ENCODE measurements at regions not wholly inside any gene's neighbourhood (a gene's known extent, or its start where the extent isn't known, plus 50 kb on each side); places are given as distances from the start of the nearest gene placed in this dataset.

DNA sequence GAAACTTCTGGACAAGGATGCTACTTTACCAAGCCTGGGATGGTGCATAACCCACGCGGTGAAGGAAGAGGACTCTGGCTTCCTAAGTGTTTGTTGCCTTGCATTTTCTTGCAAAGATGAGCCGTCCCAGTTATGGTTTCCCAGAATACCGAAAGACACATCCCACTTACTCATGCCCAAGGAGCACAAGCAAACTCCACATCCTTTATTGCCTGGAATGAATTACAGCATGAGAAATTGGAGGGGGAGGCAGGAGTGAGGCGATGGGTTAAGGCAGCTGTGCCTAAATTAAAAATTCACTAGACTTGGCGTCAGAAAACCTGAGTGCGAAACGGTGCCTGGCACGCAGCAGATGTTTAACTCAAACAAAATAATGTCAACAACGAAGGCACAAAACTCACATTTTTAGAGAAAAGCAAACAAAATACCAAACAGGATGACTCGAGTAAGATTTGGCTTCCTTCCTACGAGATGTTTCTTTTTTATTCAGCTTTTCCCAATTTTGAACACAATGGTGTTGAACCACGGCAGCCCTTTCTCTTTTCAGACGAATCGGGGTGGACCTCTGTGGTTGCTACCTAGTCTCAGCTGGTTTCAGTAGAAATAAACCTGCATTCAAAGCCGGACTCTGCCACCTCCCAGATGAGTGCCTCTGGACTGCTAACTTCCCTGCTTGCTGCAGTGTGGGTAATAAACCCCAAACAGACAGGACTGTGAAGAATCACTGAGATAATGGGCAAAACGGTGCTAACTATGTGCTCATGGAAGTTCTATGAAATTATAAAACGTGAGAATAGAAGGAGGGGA, 100.3 kb upstream of the NCK2 start:
- Histone ChIP-seq H3K9me3 (ENCODE audit: insufficient read depth, low read length) (no peaks in the 10 kb centered on the region), H3K9ac (ENCODE audit: insufficient read length, low read depth) (no peak overlapping the region), H3K36me3 (ENCODE audit: insufficient read depth, insufficient read length, low read length) (no peaks in the 10 kb centered on the region), H3K4me3 (ENCODE audit: insufficient read length, low read depth) (no peak overlapping the region), H3K27me3 (ENCODE audit: insufficient read depth, insufficient read length) (no peaks in the 10 kb centered on the region), H3K4me1 (ENCODE audit: insufficient read depth, insufficient read length) (peaks cover 8% of the 10 kb centered on the region)
- TF ChIP-seq ZNF274 (IDR thresholded peaks at IDR 0.05; ENCODE audit: low read depth, low read length) (no peak), YY1 (IDR thresholded peaks at IDR 0.05; ENCODE audit: insufficient read depth, insufficient read length) (no peak), SUZ12 (IDR thresholded peaks at IDR 0.05; ENCODE audit: extremely low read depth, insufficient read depth, insufficient read length) (no peak)
- no peak for DNase-seq (ENCODE audit: low read depth, low spot score)

DNA sequence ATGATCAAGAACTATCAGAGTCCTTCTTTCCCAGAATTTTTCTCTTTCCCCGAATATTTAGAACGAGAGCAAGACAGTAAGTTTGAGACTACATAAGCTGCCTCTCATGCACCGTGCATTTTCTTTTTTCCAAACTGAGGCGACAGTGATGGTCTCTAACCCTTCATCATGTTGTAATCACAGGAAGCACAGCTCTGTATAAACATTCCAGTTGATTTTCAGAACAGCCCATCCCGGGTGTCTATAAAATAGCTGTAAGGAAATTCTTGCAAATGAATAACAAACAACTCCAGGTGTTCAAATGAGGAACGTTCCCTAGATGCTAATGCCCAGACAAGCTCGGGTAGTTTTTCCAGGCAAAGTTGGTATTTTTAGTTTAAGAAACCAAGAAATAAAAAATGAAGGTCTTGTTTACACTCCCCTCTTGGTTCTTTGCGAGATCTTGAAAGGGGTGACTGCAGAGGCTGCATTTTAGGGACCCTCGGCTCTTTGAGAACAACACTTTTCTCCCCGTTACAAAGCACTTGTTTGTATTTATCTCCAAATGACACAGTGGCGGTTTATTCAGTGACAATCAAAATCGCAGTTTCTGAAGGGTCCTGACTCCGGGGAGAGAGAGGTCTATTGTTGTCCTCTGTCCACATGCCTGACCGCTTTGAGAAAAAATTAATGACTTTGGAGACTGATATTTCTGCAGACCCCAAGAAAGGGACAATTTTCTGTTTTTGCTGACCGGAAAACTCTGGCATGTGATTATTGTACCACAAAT, 101.1 kb upstream of the NCK2 start:
- H3K9ac ChIP-seq (ENCODE audit: insufficient read length, low read depth): no peak overlapping the region
- no peak overlapping the region for H3K4me3 ChIP-seq (ENCODE audit: insufficient read length, low read depth)
- H3K36me3 ChIP-seq (ENCODE audit: insufficient read depth, insufficient read length, low read length): no peaks in the 10 kb centered on the region
- peaks cover 8% of the 10 kb centered on the region for H3K4me1 ChIP-seq (ENCODE audit: insufficient read depth, insufficient read length)
- H3K27me3 ChIP-seq (ENCODE audit: insufficient read depth, insufficient read length): no peaks in the 10 kb centered on the region
- H3K9me3 ChIP-seq (ENCODE audit: insufficient read depth, low read length): no peaks in the 10 kb centered on the region
- no peak for DNase-seq (ENCODE audit: low read depth, low spot score)
- TF ChIP-seq SUZ12 (IDR thresholded peaks at IDR 0.05; ENCODE audit: extremely low read depth, insufficient read depth, insufficient read length) (no peak), YY1 (IDR thresholded peaks at IDR 0.05; ENCODE audit: insufficient read depth, insufficient read length) (no peak), ZNF274 (IDR thresholded peaks at IDR 0.05; ENCODE audit: low read depth, low read length) (no peak)

DNA sequence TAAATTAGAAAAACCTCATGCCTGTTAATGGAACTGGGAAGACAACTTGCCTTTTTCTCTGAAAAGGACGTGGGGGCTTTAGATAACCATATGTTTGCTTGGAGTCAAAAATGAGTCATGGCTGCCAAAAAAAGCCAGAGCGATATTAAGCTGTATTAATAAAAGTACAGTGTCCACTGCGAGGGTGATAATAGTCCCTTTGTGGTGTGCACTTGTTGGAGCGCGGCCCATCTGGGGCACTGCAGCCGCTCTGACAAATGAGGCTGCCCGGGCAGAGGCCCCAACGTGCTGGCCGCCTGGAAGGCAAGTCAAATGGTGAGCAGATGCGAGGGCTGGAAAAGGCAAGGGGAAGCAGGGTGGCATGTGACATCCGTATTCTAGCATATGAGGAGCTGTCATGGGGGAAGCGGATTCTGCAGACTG, 103.3 kb upstream of the NCK2 start:
- Histone ChIP-seq H3K9me3 (ENCODE audit: insufficient read depth, low read length) (no peaks in the 10 kb centered on the region), H3K36me3 (ENCODE audit: insufficient read depth, insufficient read length, low read length) (no peaks in the 10 kb centered on the region), H3K4me3 (ENCODE audit: insufficient read length, low read depth) (no peak overlapping the region), H3K27me3 (ENCODE audit: insufficient read depth, insufficient read length) (no peaks in the 10 kb centered on the region), H3K4me1 (ENCODE audit: insufficient read depth, insufficient read length) (peaks cover 4% of the 10 kb centered on the region), H3K9ac (ENCODE audit: insufficient read length, low read depth) (no peak overlapping the region)
- TF ChIP-seq ZNF274 (IDR thresholded peaks at IDR 0.05; ENCODE audit: low read depth, low read length) (no peak), YY1 (IDR thresholded peaks at IDR 0.05; ENCODE audit: insufficient read depth, insufficient read length) (no peak), SUZ12 (IDR thresholded peaks at IDR 0.05; ENCODE audit: extremely low read depth, insufficient read depth, insufficient read length) (no peak)
- no peak for DNase-seq (ENCODE audit: low read depth, low spot score)

DNA sequence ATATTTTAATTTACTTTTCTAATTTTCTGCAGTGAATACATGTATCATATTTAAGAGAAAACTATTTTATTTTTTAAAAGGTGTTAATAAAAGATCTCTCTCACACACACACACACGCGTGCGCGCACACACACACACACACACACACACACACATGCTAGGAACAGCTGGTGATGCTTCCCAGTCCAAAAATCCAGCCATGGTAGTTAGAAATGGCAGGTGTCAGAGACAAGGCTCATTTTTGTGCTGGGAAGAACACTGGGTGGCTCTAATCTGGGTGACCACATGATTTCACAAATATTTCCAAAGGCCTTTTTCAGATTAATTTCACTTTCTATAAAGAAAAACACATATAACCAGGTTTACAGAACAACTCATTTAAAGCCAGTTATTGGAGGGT, 104.5 kb upstream of the NCK2 start:
- no peaks in the 10 kb centered on the region for H3K9me3 ChIP-seq (ENCODE audit: insufficient read depth, low read length)
- H3K4me3 ChIP-seq (ENCODE audit: insufficient read length, low read depth): no peak overlapping the region
- peaks cover 3% of the 10 kb centered on the region for H3K4me1 ChIP-seq (ENCODE audit: insufficient read depth, insufficient read length)
- no peak for DNase-seq (ENCODE audit: low read depth, low spot score)
- no peak overlapping the region for H3K9ac ChIP-seq (ENCODE audit: insufficient read length, low read depth)
- TF ChIP-seq SUZ12 (IDR thresholded peaks at IDR 0.05; ENCODE audit: extremely low read depth, insufficient read depth, insufficient read length) (no peak), YY1 (IDR thresholded peaks at IDR 0.05; ENCODE audit: insufficient read depth, insufficient read length) (no peak), ZNF274 (IDR thresholded peaks at IDR 0.05; ENCODE audit: low read depth, low read length) (no peak)
- H3K36me3 ChIP-seq (ENCODE audit: insufficient read depth, insufficient read length, low read length): no peaks in the 10 kb centered on the region
- H3K27me3 ChIP-seq (ENCODE audit: insufficient read depth, insufficient read length): no peaks in the 10 kb centered on the region

DNA sequence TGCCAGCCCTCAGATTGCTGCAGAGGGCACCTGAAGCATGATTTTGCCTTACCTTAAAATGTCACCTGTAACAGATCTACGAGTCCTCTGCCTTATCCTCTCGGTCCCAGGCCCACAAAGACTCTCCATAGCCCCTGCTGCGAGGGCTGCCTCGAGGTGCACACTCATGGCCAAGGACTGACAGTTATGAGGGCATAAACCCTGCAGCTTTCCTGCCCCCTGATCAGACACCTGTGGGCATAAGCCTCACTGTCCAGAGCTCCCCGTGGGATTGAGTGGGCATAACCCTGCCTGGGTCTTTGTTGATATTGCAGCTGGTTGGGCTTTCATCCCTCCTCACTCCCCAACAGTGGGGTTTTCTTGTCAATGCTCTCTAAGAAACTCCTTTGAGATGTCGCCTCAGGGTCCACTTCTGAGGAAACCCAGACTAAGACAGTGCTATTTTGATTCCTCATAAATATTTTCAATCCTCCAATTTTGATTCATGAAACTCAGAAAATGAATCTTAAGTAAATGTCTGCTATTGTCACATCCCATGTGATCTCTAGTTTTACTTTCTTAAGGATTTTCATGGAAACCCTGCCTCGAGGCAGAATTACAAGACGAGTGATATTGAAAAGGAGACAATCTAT, 108.5 kb upstream of the NCK2 start:
- TF ChIP-seq SUZ12 (IDR thresholded peaks at IDR 0.05; ENCODE audit: extremely low read depth, insufficient read depth, insufficient read length) (no peak), ZNF274 (IDR thresholded peaks at IDR 0.05; ENCODE audit: low read depth, low read length) (no peak), YY1 (IDR thresholded peaks at IDR 0.05; ENCODE audit: insufficient read depth, insufficient read length) (no peak)
- H3K36me3 ChIP-seq (ENCODE audit: insufficient read depth, insufficient read length, low read length): no peaks in the 10 kb centered on the region
- no peak for DNase-seq (ENCODE audit: low read depth, low spot score)

DNA sequence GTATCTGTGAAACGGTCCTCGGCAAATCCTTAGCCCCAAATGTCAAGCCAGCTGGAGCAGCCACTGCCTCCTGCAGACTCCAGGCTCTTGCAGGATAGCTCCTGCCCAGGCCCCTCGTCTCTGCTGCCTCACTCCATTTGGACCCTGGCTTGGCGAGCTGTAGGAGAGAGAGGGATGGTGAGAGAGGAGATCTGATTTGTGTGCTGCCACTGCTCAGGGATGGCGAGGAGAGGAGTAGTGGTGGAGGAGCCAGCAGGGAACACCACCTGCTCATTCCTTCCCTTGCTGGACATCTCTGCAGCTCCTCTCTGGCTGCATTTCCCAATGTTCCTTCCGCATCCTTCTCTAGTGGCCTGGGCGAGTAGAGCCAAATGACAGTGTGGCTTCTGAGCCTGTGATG, 109.1 kb upstream of the NCK2 start:
- Histone ChIP-seq H3K4me1 (ENCODE audit: insufficient read depth, insufficient read length) (no peaks in the 10 kb centered on the region), H3K27me3 (ENCODE audit: insufficient read depth, insufficient read length) (no peaks in the 10 kb centered on the region), H3K4me3 (ENCODE audit: insufficient read length, low read depth) (no peak overlapping the region), H3K36me3 (ENCODE audit: insufficient read depth, insufficient read length, low read length) (no peaks in the 10 kb centered on the region), H3K9me3 (ENCODE audit: insufficient read depth, low read length) (no peaks in the 10 kb centered on the region), H3K9ac (ENCODE audit: insufficient read length, low read depth) (no peak overlapping the region)
- TF ChIP-seq YY1 (IDR thresholded peaks at IDR 0.05; ENCODE audit: insufficient read depth, insufficient read length) (no peak), SUZ12 (IDR thresholded peaks at IDR 0.05; ENCODE audit: extremely low read depth, insufficient read depth, insufficient read length) (no peak), ZNF274 (IDR thresholded peaks at IDR 0.05; ENCODE audit: low read depth, low read length) (no peak)
- no peak for DNase-seq (ENCODE audit: low read depth, low spot score)

More for the DNA sequence above, 108.5 kb upstream of the NCK2 start:
- Histone ChIP-seq H3K27me3 (ENCODE audit: insufficient read depth, insufficient read length) (no peaks in the 10 kb centered on the region), H3K9me3 (ENCODE audit: insufficient read depth, low read length) (no peaks in the 10 kb centered on the region), H3K4me1 (ENCODE audit: insufficient read depth, insufficient read length) (no peaks in the 10 kb centered on the region), H3K9ac (ENCODE audit: insufficient read length, low read depth) (no peak overlapping the region), H3K4me3 (ENCODE audit: insufficient read length, low read depth) (no peak overlapping the region)

DNA sequence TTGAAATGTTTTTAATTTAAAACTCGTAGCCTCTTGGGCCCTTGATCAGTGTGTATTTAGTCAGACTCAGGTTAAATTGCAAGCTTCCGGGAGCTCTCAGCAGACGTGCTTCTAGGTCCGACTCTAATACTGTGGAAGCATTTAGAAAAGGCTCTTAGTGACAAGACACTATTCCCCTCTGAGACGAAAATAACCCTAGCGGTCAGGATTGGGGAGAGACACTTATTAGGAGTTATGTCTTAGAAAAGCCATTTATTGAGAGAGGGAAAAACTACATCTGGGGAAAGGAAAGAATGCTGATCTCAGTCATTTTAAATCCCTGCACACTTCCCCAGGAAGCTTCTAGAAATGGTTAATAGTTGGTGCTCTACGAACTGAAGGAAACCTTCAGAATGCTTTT, 110.5 kb upstream of the NCK2 start:
- no peaks in the 10 kb centered on the region for H3K27me3 ChIP-seq (ENCODE audit: insufficient read depth, insufficient read length)
- TF ChIP-seq SUZ12 (IDR thresholded peaks at IDR 0.05; ENCODE audit: extremely low read depth, insufficient read depth, insufficient read length): no peak
- TF ChIP-seq ZNF274 (IDR thresholded peaks at IDR 0.05; ENCODE audit: low read depth, low read length): no peak
- TF ChIP-seq YY1 (IDR thresholded peaks at IDR 0.05; ENCODE audit: insufficient read depth, insufficient read length): no peak
- no peak overlapping the region for H3K9ac ChIP-seq (ENCODE audit: insufficient read length, low read depth)
- DNase-seq (ENCODE audit: low read depth, low spot score): no peak
- no peaks in the 10 kb centered on the region for H3K4me1 ChIP-seq (ENCODE audit: insufficient read depth, insufficient read length)
- H3K4me3 ChIP-seq (ENCODE audit: insufficient read length, low read depth): no peak overlapping the region
- no peaks in the 10 kb centered on the region for H3K36me3 ChIP-seq (ENCODE audit: insufficient read depth, insufficient read length, low read length)
- no peaks in the 10 kb centered on the region for H3K9me3 ChIP-seq (ENCODE audit: insufficient read depth, low read length)

All from NT2/D1 (cell line).